SK-N-MC (cell line): ENCODE measurements at regions not wholly inside any gene's neighbourhood (a gene's known extent, or its start where the extent isn't known, plus 50 kb on each side); places are given as distances from the start of the nearest gene placed in this dataset.

Source experiments
- EZH2 ChIP-seq: fragments of 200-600 bp; sonication (generic); IDR thresholded peaks from one replicate; pipeline ENCODE4 v1.6.1; 2017; ENCODE audit warnings: antibody characterized with exemption
- FOXP2 ChIP-seq: optimal IDR thresholded peaks from 2 replicates; pipeline ENCODE3; 2011; ENCODE audit warnings: mild to moderate bottlenecking, moderate library complexity; ENCODE audit not compliant: insufficient read depth; ENCODE audit errors: extremely low read length, control extremely low read depth
- POLR2AphosphoS5 ChIP-seq: IDR thresholded peaks from 2 replicates; pipeline ENCODE4 v1.6.1; 2012; ENCODE audit warnings: mild to moderate bottlenecking, low read depth, low read length, borderline replicate concordance

DNA sequence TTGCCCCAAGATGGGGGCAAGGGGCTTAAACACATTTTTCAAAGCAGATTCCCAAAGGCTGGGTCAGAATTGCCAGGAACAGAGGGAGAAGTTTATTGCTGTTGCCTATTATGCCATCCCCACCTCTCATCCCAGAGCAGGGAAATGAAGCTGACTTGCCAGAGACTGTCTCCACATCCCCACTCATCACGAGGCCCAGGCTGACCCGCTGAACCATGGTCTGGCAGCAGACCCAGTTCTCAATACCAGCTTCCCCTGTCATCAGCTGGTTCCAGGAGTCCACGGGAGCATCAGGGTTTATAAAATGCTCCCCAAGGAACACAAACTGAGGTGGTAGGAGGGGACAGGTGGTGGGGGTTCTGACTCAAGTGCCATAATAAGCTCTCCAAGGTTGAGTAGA, 605.9 kb downstream of the NPHP4 start:
- no peak for TF ChIP-seq EZH2
- TF ChIP-seq POLR2AphosphoS5 = no peak
- no peak for TF ChIP-seq FOXP2
